NCI-H1930 (cell line): ENCODE measurements at regions not wholly inside any gene's neighbourhood (a gene's known extent, or its start where the extent isn't known, plus 50 kb on each side); places are given as distances from the start of the nearest gene placed in this dataset.
"Not testable (repeated sequence)": the region's sequence is repeated elsewhere in the genome, so short reads cannot be mapped to it uniquely, and the experiment has no call there.

Source experiments
- DNase-seq, 2 experiments: peaks; one replicate each; lab custom pipeline; 2025; lab: John Stamatoyannopoulos, UW

DNA sequence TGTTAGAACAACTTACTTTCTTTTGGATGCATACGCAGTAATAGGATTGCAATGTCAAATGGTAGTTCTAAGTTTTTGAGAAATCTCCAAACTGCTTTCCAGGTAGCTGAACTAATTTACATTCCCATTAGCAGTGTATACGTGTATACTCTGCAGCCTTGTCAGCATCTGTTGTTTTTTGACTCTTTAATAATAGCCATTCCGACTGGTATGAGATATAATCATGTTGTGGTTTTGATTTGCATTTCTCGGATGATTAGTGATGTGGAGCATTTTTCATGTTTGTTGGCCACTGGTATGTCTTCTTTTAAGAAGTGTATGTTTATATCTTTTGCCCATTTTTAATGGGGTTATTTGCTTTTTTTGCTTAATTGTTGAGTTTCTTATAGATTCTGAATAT is 76.9 kb upstream of the HNRNPA1L2 start:
- DNase-seq: not testable (repeated sequence)

DNA sequence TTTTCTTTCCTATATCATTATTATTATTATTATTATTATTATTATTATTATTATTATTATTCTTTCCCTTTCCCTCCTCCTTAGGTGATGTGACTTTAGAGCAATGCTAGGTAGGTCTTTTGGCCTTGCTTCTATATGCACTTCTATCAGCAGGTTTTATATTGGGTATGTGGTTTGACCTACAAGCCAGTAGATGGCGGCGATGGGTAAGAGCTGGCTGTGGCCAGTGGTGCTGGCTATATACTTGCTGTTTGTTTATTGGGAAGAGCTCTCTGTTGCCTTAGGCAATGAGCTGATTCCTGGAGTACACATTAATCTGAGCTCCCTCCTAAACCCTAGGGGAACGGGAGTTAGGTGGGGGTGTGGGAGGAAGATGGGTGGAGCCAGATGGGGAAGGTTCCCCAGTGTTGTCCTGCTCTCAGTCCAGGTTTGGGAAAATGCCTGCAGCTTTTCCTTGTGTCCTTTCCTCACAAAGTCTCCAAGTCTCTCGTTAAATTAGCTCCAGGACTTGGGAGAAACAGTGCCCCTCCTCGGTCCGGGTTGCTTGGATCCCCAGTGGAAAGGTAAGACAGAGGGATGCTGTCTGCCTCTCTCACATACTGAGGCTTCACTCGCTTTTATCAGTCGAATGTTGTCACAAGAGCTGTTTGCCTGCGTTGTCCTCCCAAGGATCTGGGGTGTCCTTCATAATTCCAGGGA is 72.2 kb upstream of the HNRNPA1L2 start:
- DNase-seq: peak; percentile 38 to 41

DNA sequence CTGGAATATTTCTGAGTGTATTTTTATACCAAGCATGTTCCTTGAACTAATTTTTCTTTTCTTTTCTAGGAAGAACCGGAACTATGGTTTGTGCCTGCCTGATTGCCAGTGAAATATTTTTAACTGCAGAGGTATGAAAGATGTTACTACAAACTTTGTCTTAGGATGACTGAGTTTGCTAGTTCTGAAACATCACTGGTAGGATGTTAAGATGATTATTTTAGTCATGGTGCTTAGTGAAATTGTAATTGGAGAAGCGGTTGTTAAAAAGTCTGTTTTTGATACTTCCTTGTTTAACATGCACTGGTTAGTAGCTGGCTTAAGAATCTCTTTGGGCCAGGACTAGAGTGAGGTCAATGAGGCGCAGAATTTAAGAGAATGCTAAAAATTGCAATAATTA is 71.1 kb upstream of the HNRNPA1L2 start:
- DNase-seq: not testable (repeated sequence)

DNA sequence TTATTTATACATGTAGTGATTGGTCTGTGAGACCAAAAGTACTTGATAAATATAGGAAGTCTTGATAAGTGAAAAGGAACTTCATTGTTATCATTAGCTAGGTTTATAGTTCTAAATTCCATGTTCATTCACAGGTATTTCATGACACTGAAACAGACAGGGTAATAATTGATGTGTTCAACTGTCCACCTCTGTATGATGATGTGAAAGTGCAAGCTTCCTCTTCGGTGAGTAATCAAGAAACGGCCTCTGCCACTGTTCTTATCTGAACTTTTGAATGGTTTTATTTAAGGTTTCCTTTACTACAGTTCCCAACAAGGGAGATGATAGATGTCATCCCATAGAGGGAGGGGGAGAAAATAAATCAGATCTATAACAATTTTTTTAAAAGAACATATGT is 59.3 kb upstream of the HNRNPA1L2 start:
- not testable (repeated sequence) for DNase-seq
